Endothelial cell of umbilical vein (primary cell): ENCODE measurements at regions not wholly inside any gene's neighbourhood (a gene's known extent, or its start where the extent isn't known, plus 50 kb on each side); places are given as distances from the start of the nearest gene placed in this dataset.

Experiments
- CTCF ChIP-seq, 2 donors: IDR thresholded peaks; 1 replicate in 1 of 2; 2 replicates in 1 of 2; pipeline ENCODE4 v1.5.1; 2011; ENCODE audit warnings: low read length in 2 of 2, mild to moderate bottlenecking in 2 of 2, moderate library complexity in 2 of 2, control low read depth in 1 of 2, inconsistent platforms in 1 of 2, low read depth in 1 of 2; ENCODE audit not compliant: insufficient read depth in 1 of 2; ENCODE audit errors: extremely low read depth in 1 of 2
- JUN ChIP-seq: IDR thresholded peaks from 2 replicates; pipeline ENCODE4 v1.6.1; 2011; ENCODE audit warnings: borderline replicate concordance, low read depth; ENCODE audit not compliant: insufficient read length, insufficient read depth
- MYC ChIP-seq: IDR thresholded peaks from one replicate; pipeline ENCODE4 v1.6.1; 2011; ENCODE audit warnings: mild to moderate bottlenecking, low read depth, low read length

GRCh38 chr17:77749989-77750388, 208.5 kb upstream of the TNRC6C start:
- no peak for TF ChIP-seq JUN
- no peak for TF ChIP-seq MYC
- no peak for TF ChIP-seq CTCF (IDR thresholded peaks at IDR 0.05; ENCODE audit: extremely low read depth in 1 of 2, insufficient read depth in 1 of 2, low read depth in 1 of 2, low read length in 2 of 2)
